Ishikawa (cell line): ENCODE measurements at regions not wholly inside any gene's neighbourhood (a gene's known extent, or its start where the extent isn't known, plus 50 kb on each side); places are given as distances from the start of the nearest gene placed in this dataset.

Experiments used
- EP300 ChIP-seq: IDR thresholded peaks from 2 replicates; pipeline ENCODE4 v1.6.1; 2012; ENCODE audit warnings: borderline replicate concordance
- RAD21 ChIP-seq: IDR thresholded peaks from 2 replicates; pipeline ENCODE4 v1.6.1; 2012; ENCODE audit warnings: low read depth
- REST ChIP-seq: IDR thresholded peaks from 2 replicates; pipeline ENCODE4 v1.6.1; 2012; ENCODE audit warnings: low read depth, mild to moderate bottlenecking
- TAF1 ChIP-seq: IDR thresholded peaks from 2 replicates; pipeline ENCODE4 v1.6.1; 2012; ENCODE audit warnings: low read depth, mild to moderate bottlenecking
- YY1 ChIP-seq: IDR thresholded peaks from 2 replicates; pipeline ENCODE4 v1.6.1; 2012; ENCODE audit warnings: low read depth

DNA sequence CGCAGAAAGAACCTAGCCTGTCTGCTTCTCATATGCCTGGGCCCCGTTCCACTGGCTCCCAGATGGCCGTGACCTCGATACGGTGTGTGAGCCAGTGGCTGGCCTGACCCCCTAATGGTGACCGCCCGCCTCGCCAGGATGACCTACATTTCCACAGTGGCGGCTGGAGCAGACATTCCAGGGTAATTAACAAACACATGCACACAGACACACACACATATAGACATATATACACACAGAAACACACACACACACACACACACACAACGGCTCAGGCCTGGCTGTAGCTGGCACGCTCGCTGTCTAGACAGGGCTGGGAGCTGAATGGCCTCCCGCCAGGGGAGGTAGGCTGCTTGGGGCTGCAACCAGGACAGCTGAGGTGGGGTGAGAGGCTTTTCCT, 227.1 kb downstream of the ANKRD60 start:
- TF ChIP-seq REST, result no peak
- no peak for TF ChIP-seq EP300
- TF ChIP-seq YY1, result no peak
- TF ChIP-seq RAD21, result no peak
- TF ChIP-seq TAF1, result no peak
